T-cell (primary cell): ENCODE measurements at regions not wholly inside any gene's neighbourhood (a gene's known extent, or its start where the extent isn't known, plus 50 kb on each side); places are given as distances from the start of the nearest gene placed in this dataset.

Experiments used
- ATAC-seq, 4 experiments: fragments of 200-7000 bp in 3 of 4; fragments of 150-1000 bp in 1 of 4; cut with Tn5 transposase; replicated peaks in 1 of 4; 1 replicate in 3 of 4; 2 replicates in 1 of 4; pipeline ENCODE4 v1.10.0; 2021; ENCODE audit warnings: moderate library complexity in 3 of 4, mild to moderate bottlenecking in 2 of 4, moderate number of reproducible peaks in 1 of 4
- CTCF ChIA-PET, 2 donors: fragments of 300-600 bp; sonication (Branson Sonifier 250); formaldehyde crosslinking; loops; one replicate each; lab custom pipeline; 2022; ENCODE audit warnings: antibody characterized with exemption in 2 of 2; lab: Charles Lee
- POLR2A ChIA-PET, 2 donors: fragments of 300-600 bp; sonication (Branson Sonifier 250); formaldehyde crosslinking; loops; one replicate each; lab custom pipeline; 2022; ENCODE audit warnings: antibody characterized with exemption in 2 of 2; lab: Charles Lee
- DNase-seq, 35 experiments: peaks; one replicate each; pipeline versions ENCODE4 v3.0.0 to v3.0.0-alpha.2; 2013 to 2023
- H3K27ac ChIP-seq: one replicate; pipeline ENCODE4 v1.5.1; 2013; ENCODE audit warnings: low read length
- H3K27me3 ChIP-seq, 2 experiments: replicated peaks in 1 of 2; 1 replicate in 1 of 2; 2 replicates in 1 of 2; pipeline versions ENCODE4 v1.6.1 to v1.7.0; 2013; ENCODE audit warnings: low read length in 1 of 2, mixed read lengths in 1 of 2; ENCODE audit not compliant: control insufficient read depth in 2 of 2, insufficient read depth in 2 of 2; ENCODE audit errors: extremely low read depth in 1 of 2
- H3K36me3 ChIP-seq, 2 donors: 1 replicate in 1 of 2; 2 replicates in 1 of 2; pipeline versions ENCODE4 v1.6.1 to v1.7.0; 2013; ENCODE audit warnings: low read length in 1 of 2; ENCODE audit not compliant: control insufficient read depth in 2 of 2, insufficient read depth in 1 of 2; ENCODE audit errors: extremely low read depth in 1 of 2
- H3K4me1 ChIP-seq, 2 experiments: 1 replicate in 1 of 2; 2 replicates in 1 of 2; pipeline versions ENCODE4 v1.6.1 to v1.7.0; 2013; ENCODE audit warnings: low read length in 2 of 2, mixed read lengths in 1 of 2; ENCODE audit not compliant: insufficient read depth in 2 of 2, control insufficient read depth in 1 of 2; ENCODE audit errors: extremely low read depth in 1 of 2
- H3K4me3 ChIP-seq, 2 donors: 1 replicate in 1 of 2; 2 replicates in 1 of 2; pipeline versions ENCODE4 v1.5.1 to v1.7.0; 2013; ENCODE audit warnings: mild to moderate bottlenecking in 2 of 2, low read length in 1 of 2, moderate library complexity in 1 of 2; ENCODE audit not compliant: control insufficient read depth in 1 of 2; ENCODE audit errors: extremely low read depth in 1 of 2
- H3K9me3 ChIP-seq: 2 replicates; pipeline ENCODE4 v1.7.0; 2013
- H3K27ac Mint-ChIP-seq, 2 donors: one replicate each; pipeline ENCODE4 v1.8.0; 2020 to 2021; ENCODE audit warnings: mild to moderate bottlenecking in 2 of 2, mixed read lengths in 2 of 2
- H3K27me3 Mint-ChIP-seq, 2 donors: one replicate each; pipeline ENCODE4 v1.8.0; 2021 to 2022; ENCODE audit warnings: mixed read lengths in 2 of 2
- H3K36me3 Mint-ChIP-seq: one replicate; pipeline ENCODE4 v1.8.0; 2021; ENCODE audit warnings: mixed read lengths
- H3K4me1 Mint-ChIP-seq, 3 donors: one replicate each; pipeline ENCODE4 v1.8.0; 2020 to 2022; ENCODE audit warnings: mixed read lengths in 3 of 3, mild to moderate bottlenecking in 1 of 3
- H3K4me3 Mint-ChIP-seq, 3 donors: one replicate each; pipeline ENCODE4 v1.8.0; 2020 to 2022; ENCODE audit warnings: mild to moderate bottlenecking in 3 of 3, mixed read lengths in 3 of 3, moderate library complexity in 3 of 3
- H3K9me3 Mint-ChIP-seq, 3 donors: one replicate each; pipeline ENCODE4 v1.8.0; 2020 to 2022; ENCODE audit warnings: mixed read lengths in 3 of 3
- WGBS: methylation state at CpG from one replicate; pipeline ENCODE4 v1.1.5; 2013; ENCODE audit warnings: missing lambda C conversion rate; ENCODE audit not compliant: insufficient coverage; 5-methylcytosine and 5-hydroxymethylcytosine counted together

GRCh38 chr12:24418157-24418556, 468.7 kb upstream of the SOX5 start:
- CTCF ChIA-PET: no interaction called here
- no peak overlapping the region for H3K4me3 ChIP-seq

GRCh38 chr12:24416423-24417109, 467.1 kb upstream of the SOX5 start:
- H3K9me3 ChIP-seq: no peaks in the 10 kb centered on the region
- no peaks in the 10 kb centered on the region for H3K36me3 Mint-ChIP-seq
- WGBS: 100% methylated on average over 1 of the region's 7 CpGs
- H3K9me3 Mint-ChIP-seq: no peaks in the 10 kb centered on the region
- no peaks in the 10 kb centered on the region for H3K4me1 ChIP-seq
- no peak overlapping the region for H3K27ac Mint-ChIP-seq
- ChIA-PET CTCF (no interaction called here), POLR2A (no interaction called here)
- H3K4me1 Mint-ChIP-seq: no peaks in the 10 kb centered on the region
- no peak overlapping the region for H3K4me3 ChIP-seq
- DNase-seq: no peak
- no peaks in the 10 kb centered on the region for H3K27me3 Mint-ChIP-seq
- no peak overlapping the region for H3K27ac ChIP-seq
- H3K4me3 Mint-ChIP-seq: no peak overlapping the region
- no peaks in the 10 kb centered on the region for H3K36me3 ChIP-seq
- no peaks in the 10 kb centered on the region for H3K27me3 ChIP-seq
- no peak for ATAC-seq

More at GRCh38 chr12:24418157-24418556, 468.7 kb upstream of the SOX5 start:
- Mint-ChIP-seq H3K36me3 (no peaks in the 10 kb centered on the region), H3K9me3 (no peaks in the 10 kb centered on the region), H3K4me1 (no peaks in the 10 kb centered on the region), H3K4me3 (no peak overlapping the region), H3K27ac (no peak overlapping the region), H3K27me3 (no peaks in the 10 kb centered on the region)
- H3K27me3 ChIP-seq: no peaks in the 10 kb centered on the region
- no CpG with 5 or more reads among the region's 1 CpG for WGBS
- no peaks in the 10 kb centered on the region for H3K4me1 ChIP-seq
- no peak for ATAC-seq
- H3K27ac ChIP-seq: no peak overlapping the region
- POLR2A ChIA-PET: interaction anchor here in 1 of 2 donors (0.6 kb wide), 1 partner anchor 597 kb away, joined by 3 read pairs; no protein-coding TSS in a partner anchor
- no peaks in the 10 kb centered on the region for H3K36me3 ChIP-seq
- no peak for DNase-seq
- no peaks in the 10 kb centered on the region for H3K9me3 ChIP-seq

- Mint-ChIP-seq H3K27me3 (no peaks in the 10 kb centered on the region), H3K36me3 (no peaks in the 10 kb centered on the region), H3K9me3 (no peaks in the 10 kb centered on the region), H3K27ac (no peak overlapping the region), H3K4me3 (no peak overlapping the region), H3K4me1 (no peaks in the 10 kb centered on the region)
- ChIA-PET POLR2A (no interaction called here), CTCF (no interaction called here)
- Histone ChIP-seq H3K9me3 (no peaks in the 10 kb centered on the region), H3K4me3 (no peak overlapping the region), H3K4me1 (no peaks in the 10 kb centered on the region), H3K27me3 (no peaks in the 10 kb centered on the region), H3K27ac (no peak overlapping the region), H3K36me3 (no peaks in the 10 kb centered on the region)
- DNase-seq: no peak
- WGBS: 80% methylated on average over 3 of the region's 6 CpGs
- ATAC-seq: no peak
Measured at GRCh38 chr12:24415934-24416333, 466.5 kb upstream of the SOX5 start.

GRCh38 chr12:24414480-24414879, 465.0 kb upstream of the SOX5 start:
- CTCF ChIA-PET: no interaction called here
- POLR2A ChIA-PET: no interaction called here
- H3K9me3 Mint-ChIP-seq: peaks cover 0 to 3% (median 0%) of the 10 kb centered on the region in 3 donors
- Histone ChIP-seq H3K4me1 (no peaks in the 10 kb centered on the region), H3K27me3 (no peaks in the 10 kb centered on the region), H3K36me3 (no peaks in the 10 kb centered on the region), H3K27ac (no peak overlapping the region), H3K4me3 (no peak overlapping the region), H3K9me3 (no peaks in the 10 kb centered on the region)
- ATAC-seq (no peak), DNase-seq (no peak)
- H3K27me3 Mint-ChIP-seq: no peaks in the 10 kb centered on the region
- no peak overlapping the region for H3K4me3 Mint-ChIP-seq
- WGBS: 20% methylated on average over 1 of the region's 5 CpGs
- H3K36me3 Mint-ChIP-seq: no peaks in the 10 kb centered on the region
- no peaks in the 10 kb centered on the region for H3K4me1 Mint-ChIP-seq
- no peak overlapping the region for H3K27ac Mint-ChIP-seq

GRCh38 chr12:24411948-24412347, 462.5 kb upstream of the SOX5 start:
- ATAC-seq: no peak
- H3K27ac Mint-ChIP-seq: no peak overlapping the region
- no peaks in the 10 kb centered on the region for H3K27me3 Mint-ChIP-seq

GRCh38 chr12:24409868-24410267, 460.4 kb upstream of the SOX5 start:
- no peak for ATAC-seq
- Histone ChIP-seq H3K4me1 (peaks cover 4 to 6% of the 10 kb centered on the region in 2 experiments), H3K27ac (no peak overlapping the region), H3K9me3 (no peaks in the 10 kb centered on the region), H3K27me3 (peaks cover 0 to 2% of the 10 kb centered on the region in 2 experiments), H3K36me3 (no peaks in the 10 kb centered on the region), H3K4me3 (no peak overlapping the region)
- DNase-seq: no peak
- H3K4me1 Mint-ChIP-seq: peaks cover 0 to 6% (median 0%) of the 10 kb centered on the region in 3 donors
- ChIA-PET CTCF (no interaction called here), POLR2A (interaction anchor here in 1 of 2 donors (0.5 to 0.8 kb wide), 2 partner anchors 149 to 565 kb away, joined by 3 read pairs; no protein-coding TSS in a partner anchor)
- H3K9me3 Mint-ChIP-seq: peaks cover 0 to 4% (median 0%) of the 10 kb centered on the region in 3 donors
- no peak overlapping the region for H3K27ac Mint-ChIP-seq
- no peaks in the 10 kb centered on the region for H3K36me3 Mint-ChIP-seq
- H3K4me3 Mint-ChIP-seq: no peak overlapping the region
- H3K27me3 Mint-ChIP-seq: no peaks in the 10 kb centered on the region
- WGBS: 100% methylated on average over 2 of the region's 5 CpGs

More at GRCh38 chr12:24411948-24412347, 462.5 kb upstream of the SOX5 start:
- no CpG with 5 or more reads among the region's 8 CpGs for WGBS
- H3K36me3 Mint-ChIP-seq: no peaks in the 10 kb centered on the region
- H3K36me3 ChIP-seq: no peaks in the 10 kb centered on the region
- CTCF ChIA-PET: no interaction called here
- no peak overlapping the region for H3K4me3 Mint-ChIP-seq
- H3K4me1 ChIP-seq: peaks cover 4 to 6% of the 10 kb centered on the region in 2 experiments
- no peak overlapping the region for H3K27ac ChIP-seq
- no peak overlapping the region for H3K4me3 ChIP-seq
- peaks cover 0 to 4% (median 0%) of the 10 kb centered on the region in 3 donors for H3K9me3 Mint-ChIP-seq
- H3K27me3 ChIP-seq: no peaks in the 10 kb centered on the region
- POLR2A ChIA-PET: no interaction called here
- no peaks in the 10 kb centered on the region for H3K9me3 ChIP-seq
- peaks cover 0 to 6% (median 0%) of the 10 kb centered on the region in 3 donors for H3K4me1 Mint-ChIP-seq
- no peak for DNase-seq
